Heart left ventricle (tissue), 16 donors: ENCODE measurements at regions not wholly inside any gene's neighbourhood (a gene's known extent, or its start where the extent isn't known, plus 50 kb on each side); places are given as distances from the start of the nearest gene placed in this dataset.

Source experiments
- ATAC-seq, 4 donors: fragments of 200-7000 bp; cut with Tn5 transposase; one replicate each; pipeline ENCODE4 v1.9.1; 2020 to 2022; ENCODE audit warnings: moderate library complexity in 4 of 4, mild to moderate bottlenecking in 3 of 4, moderate number of reproducible peaks in 1 of 4
- DNase-seq, 5 donors: peaks; one replicate each; pipeline ENCODE4 v3.0.0-alpha.2; 2020
- H3K27ac ChIP-seq, 12 donors: fragments of 200-600 bp; sonication (generic) in 4 of 12; one replicate each; pipeline versions ENCODE4 v1.5.0 to v1.8.0; 2016 to 2022; ENCODE audit warnings: mild to moderate bottlenecking in 2 of 12
- H3K27me3 ChIP-seq, 9 donors: fragments of 200-600 bp; sonication (generic) in 2 of 9; one replicate each; pipeline versions ENCODE4 v1.5.1 to v1.8.0; 2016 to 2022; ENCODE audit warnings: mild to moderate bottlenecking in 3 of 9
- H3K36me3 ChIP-seq, 9 donors: fragments of 200-600 bp; sonication (generic) in 2 of 9; one replicate each; pipeline versions ENCODE4 v1.5.0 to v1.8.0; 2018 to 2022; ENCODE audit warnings: mild to moderate bottlenecking in 2 of 9
- H3K4me1 ChIP-seq, 12 donors: fragments of 200-600 bp; sonication (generic) in 4 of 12; one replicate each; pipeline versions ENCODE4 v1.5.0 to v1.8.0; 2016 to 2022; ENCODE audit warnings: mild to moderate bottlenecking in 3 of 12
- H3K4me3 ChIP-seq, 12 donors: fragments of 200-600 bp; sonication (generic) in 4 of 12; one replicate each; pipeline versions ENCODE4 v1.5.0 to v1.8.0; 2017 to 2022; ENCODE audit warnings: mild to moderate bottlenecking in 9 of 12, moderate library complexity in 4 of 12
- H3K9me3 ChIP-seq, 12 donors: fragments of 200-600 bp; sonication (generic) in 4 of 12; one replicate each; pipeline versions ENCODE4 v1.5.0 to v1.8.0; 2016 to 2022; ENCODE audit warnings: mild to moderate bottlenecking in 1 of 12
- POLR2A ChIP-seq, 2 donors: fragments of 450-650 bp; IDR thresholded peaks; one replicate each; pipeline ENCODE4 v1.6.1; 2017; ENCODE audit warnings: antibody characterized with exemption in 2 of 2, mild to moderate bottlenecking in 2 of 2, moderate library complexity in 2 of 2
- WGBS, 4 donors: extraction: QIAGEN DNeasy Blood & Tissue Kit in 2 of 4; methylation state at CpG; one replicate each; pipeline versions ENCODE4 v1.1.5 to v1.1.7; 2013 to 2018; 5-methylcytosine and 5-hydroxymethylcytosine counted together
- intact Hi-C, 10 donors: fragments of 100-400 bp; cut with DNase I; formaldehyde crosslinking; loops; one replicate each; pipeline versions ENCODE4 v1.11.1 to v1.14.2; 2022
- TF ChIP-seq, protein P1 (sequence below), 12 donors: fragments of 200-600 bp; sonication (generic) in 4 of 12; IDR thresholded peaks; one replicate each; pipeline versions ENCODE4 v1.5.0 to v1.8.0; 2018 to 2022; ENCODE audit warnings: antibody characterized with exemption in 12 of 12, mild to moderate bottlenecking in 5 of 12
- donor health status: ischemic (EF 13 %, LVEDD 7.1; RV severe dilation, severe dysfunction).
- donor health status: healthy with polysubstance abuse.
- donor health status: DM: no; HTN: yes; CAD: no.
- donor health status: DM: no; HTN: no; CAD: no.
- donor health status: ischemic (EF 25% LVEDD 6.9; RV normal size, moderate dysfunction).
- donor health status: ischemic (EF 25% LVEDD 5.7; RV mildly dilated, moderate dysfunction).
- donor health status: healthy.
- donor health status: DM: yes; HTN: yes; CAD: no.
- donor health status: ischemic (EF 35%, LVEDD 5.7; RV mildly dilated, moderate dysfunction).
- donor health status: nonischemic (EF 11% LVEDD 7.7; RV severe dilation, severe dysfunction).
- donor health status: DM: yes; HTN: yes; CAD: no.
- donor health status: PGD.
- donor health status: ischemic (EF 29% LVEDD 5.4; RV normal size, mild dysfunction).
- donor health status: nonischemic (EF 23%, LVEDD 6.1; RV moderate dilation, normal function).

GRCh38 chr10:131735577-131735976 lies 165.2 kb upstream of the PPP2R2D start:
- ATAC-seq (no peak), DNase-seq (no peak)
- peaks cover 0 to 8% (median 0%) of the 10 kb centered on the region in 9 donors for H3K27me3 ChIP-seq
- H3K4me3 ChIP-seq: no peak overlapping the region
- WGBS, 4 donors: 68 to 87% (median 79%) methylated on average over 10 of the region's 10 CpGs
- H3K4me1 ChIP-seq: no peaks in the 10 kb centered on the region
- H3K27ac ChIP-seq: no peak overlapping the region
- intact Hi-C loops: no loop called here
- TF ChIP-seq, protein P1, sequence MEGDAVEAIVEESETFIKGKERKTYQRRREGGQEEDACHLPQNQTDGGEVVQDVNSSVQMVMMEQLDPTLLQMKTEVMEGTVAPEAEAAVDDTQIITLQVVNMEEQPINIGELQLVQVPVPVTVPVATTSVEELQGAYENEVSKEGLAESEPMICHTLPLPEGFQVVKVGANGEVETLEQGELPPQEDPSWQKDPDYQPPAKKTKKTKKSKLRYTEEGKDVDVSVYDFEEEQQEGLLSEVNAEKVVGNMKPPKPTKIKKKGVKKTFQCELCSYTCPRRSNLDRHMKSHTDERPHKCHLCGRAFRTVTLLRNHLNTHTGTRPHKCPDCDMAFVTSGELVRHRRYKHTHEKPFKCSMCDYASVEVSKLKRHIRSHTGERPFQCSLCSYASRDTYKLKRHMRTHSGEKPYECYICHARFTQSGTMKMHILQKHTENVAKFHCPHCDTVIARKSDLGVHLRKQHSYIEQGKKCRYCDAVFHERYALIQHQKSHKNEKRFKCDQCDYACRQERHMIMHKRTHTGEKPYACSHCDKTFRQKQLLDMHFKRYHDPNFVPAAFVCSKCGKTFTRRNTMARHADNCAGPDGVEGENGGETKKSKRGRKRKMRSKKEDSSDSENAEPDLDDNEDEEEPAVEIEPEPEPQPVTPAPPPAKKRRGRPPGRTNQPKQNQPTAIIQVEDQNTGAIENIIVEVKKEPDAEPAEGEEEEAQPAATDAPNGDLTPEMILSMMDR (IDR thresholded peaks at IDR 0.05): no peak
- no peaks in the 10 kb centered on the region for H3K36me3 ChIP-seq
- peaks cover 0 to 8% (median 0%) of the 10 kb centered on the region in 12 donors for H3K9me3 ChIP-seq

GRCh38 chr10:131736321-131736980 lies 164.4 kb upstream of the PPP2R2D start:
- H3K9me3 ChIP-seq: peaks cover 0 to 8% (median 0%) of the 10 kb centered on the region in 12 donors
- TF ChIP-seq, protein P1 (IDR thresholded peaks at IDR 0.05): no peak
- no peak for TF ChIP-seq POLR2A (IDR thresholded peaks at IDR 0.05)
- no peaks in the 10 kb centered on the region for H3K4me1 ChIP-seq
- H3K27ac ChIP-seq: no peak overlapping the region
- no peak for ATAC-seq
- no peak overlapping the region for H3K4me3 ChIP-seq
- intact Hi-C loops: loop anchor here in 1 of 10 donors (2.0 kb wide), 1 partner anchor 76 kb away; no protein-coding TSS in a partner anchor
- DNase-seq: peak in 1 of 5 donors; percentile 10
- H3K36me3 ChIP-seq: no peaks in the 10 kb centered on the region
- WGBS, 4 donors: 84 to 89% (median 87%) methylated on average over 10 to 12 of the region's 12 CpGs
- H3K27me3 ChIP-seq: peaks cover 0 to 8% (median 0%) of the 10 kb centered on the region in 9 donors

- DNase-seq (no peak), ATAC-seq (no peak)
- H3K27me3 ChIP-seq: peaks cover 0 to 15% (median under 1%) of the 10 kb centered on the region in 9 donors
- no peak overlapping the region for H3K4me3 ChIP-seq
- intact Hi-C loops: loop anchor here in 1 of 10 donors (2.0 kb wide), 1 partner anchor 77 kb away; no protein-coding TSS in a partner anchor
- H3K36me3 ChIP-seq: no peaks in the 10 kb centered on the region
- no peaks in the 10 kb centered on the region for H3K4me1 ChIP-seq
- WGBS, 4 donors: 70 to 78% (median 75%) methylated on average over 12 to 18 of the region's 18 CpGs
- no peak overlapping the region for H3K27ac ChIP-seq
- peaks cover 0 to 4% (median 0%) of the 10 kb centered on the region in 12 donors for H3K9me3 ChIP-seq
- TF ChIP-seq POLR2A (IDR thresholded peaks at IDR 0.05): no peak
- TF ChIP-seq, protein P1 (IDR thresholded peaks at IDR 0.05): no peak
These were observed 163.0 kb upstream of the PPP2R2D start for GRCh38 chr10:131737543-131738395.

- peaks cover 0 to 21% (median 5%) of the 10 kb centered on the region in 9 donors for H3K27me3 ChIP-seq
- H3K9me3 ChIP-seq: no peaks in the 10 kb centered on the region
- no peak for DNase-seq
- ATAC-seq: no peak
- no peaks in the 10 kb centered on the region for H3K36me3 ChIP-seq
- H3K4me3 ChIP-seq: no peak overlapping the region
- intact Hi-C loops: no loop called here
- 64 to 78% (median 69%) methylated on average over 11 of the region's 11 CpGs for WGBS, 4 donors
- no peak overlapping the region for H3K27ac ChIP-seq
- TF ChIP-seq, protein P1 (IDR thresholded peaks at IDR 0.05): no peak
- TF ChIP-seq POLR2A (IDR thresholded peaks at IDR 0.05): no peak
- H3K4me1 ChIP-seq: peaks cover 0 to 2% (median 0%) of the 10 kb centered on the region in 12 donors
These were observed 162.4 kb upstream of the PPP2R2D start for GRCh38 chr10:131738396-131738735.
